Adrenal gland (tissue), 5 donors: ENCODE measurements at regions not wholly inside any gene's neighbourhood (a gene's known extent, or its start where the extent isn't known, plus 50 kb on each side); places are given as distances from the start of the nearest gene placed in this dataset.

Experiments
- CTCF ChIP-seq, 6 experiments: fragments of 450-650 bp in 4 of 6; fragments of 200-600 bp in 2 of 6; sonication (generic) in 1 of 6; IDR thresholded peaks; 1 replicate in 5 of 6; 2 replicates in 1 of 6; pipeline versions ENCODE4 v1.5.1 to v1.8.0; 2016 to 2021; ENCODE audit warnings: antibody characterized with exemption in 6 of 6, mild to moderate bottlenecking in 2 of 6, moderate library complexity in 1 of 6
- POLR2A ChIP-seq, 2 donors: fragments of 450-650 bp; IDR thresholded peaks; one replicate each; pipeline ENCODE4 v1.6.1; 2017; ENCODE audit warnings: antibody characterized with exemption in 2 of 2, mild to moderate bottlenecking in 2 of 2, moderate library complexity in 1 of 2
- donor health status: DM: no; HTN: no; CAD: no.

- TF ChIP-seq CTCF (IDR thresholded peaks at IDR 0.05) (no peak), POLR2A (IDR thresholded peaks at IDR 0.05) (no peak)
Measured at GRCh38 chr9:88696501-88696900, 161.5 kb downstream of the NXNL2 start.
